ENCODE measurements at regions not wholly inside any gene's neighbourhood (a gene's known extent, or its start where the extent isn't known, plus 50 kb on each side); places are given as distances from the start of the nearest gene placed in this dataset.
A peak's percentile ranks its signal among the peaks of the same experiment; 100 is the strongest.
"Not testable (repeated sequence)": the region's sequence is repeated elsewhere in the genome, so short reads cannot be mapped to it uniquely, and the experiment has no call there.

DNA sequence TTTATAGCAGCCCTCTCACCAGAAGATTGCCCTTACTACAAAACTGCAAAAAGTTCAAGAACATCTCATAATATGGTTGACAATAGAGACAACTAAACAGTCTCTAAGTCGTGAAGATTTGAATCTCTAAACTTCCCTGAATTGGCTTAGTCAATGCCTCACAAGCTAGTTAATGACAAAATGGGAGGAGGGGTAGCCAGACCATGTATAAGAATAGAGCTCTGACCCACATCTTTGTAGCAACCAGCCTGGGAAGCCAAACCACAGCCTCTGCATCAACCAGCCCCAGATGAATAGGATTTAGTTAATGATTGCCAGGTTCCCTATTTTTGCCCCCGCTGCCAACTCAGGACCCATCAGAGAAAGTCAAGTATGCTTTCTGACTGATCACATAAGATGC lies 1265.9 kb upstream of the PCDH10 start:
- not testable (repeated sequence) for DNase-seq (ENCODE audit: low read depth); H3K4me3 ChIP-seq (ENCODE audit: low read length)

- DNase-seq (ENCODE audit: low read depth) = not testable (repeated sequence)
These were observed 1223.4 kb upstream of the PCDH10 start for GRCh38 chr4:131925662-131926061.

DNA sequence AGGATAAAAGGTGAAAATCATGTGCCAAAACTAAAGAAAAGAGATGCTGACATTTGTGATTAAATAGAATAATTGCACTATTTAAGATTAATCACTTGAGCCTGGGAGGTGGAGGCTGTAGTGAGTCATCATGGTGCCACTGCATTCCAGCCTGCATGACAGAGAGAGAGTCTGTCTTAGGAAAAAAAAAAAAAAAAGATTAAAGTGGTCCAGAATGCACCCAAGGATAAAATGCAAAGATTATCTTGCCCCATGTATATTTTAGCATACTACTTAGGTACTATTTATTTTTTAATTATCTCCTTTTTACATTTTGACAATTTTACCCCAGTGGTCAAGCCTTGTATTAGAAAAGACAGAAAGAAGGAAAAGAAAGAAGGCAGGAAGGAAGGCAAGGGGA lies 1181.4 kb upstream of the PCDH10 start:
- not testable (repeated sequence) for H3K4me3 ChIP-seq (ENCODE audit: low read length)
- peak; percentile 59 for DNase-seq (ENCODE audit: low read depth)

More at GRCh38 chr4:131925662-131926061, 1223.4 kb upstream of the PCDH10 start:
- H3K4me3 ChIP-seq (ENCODE audit: low read length) = not testable (repeated sequence)

- no peak for TF ChIP-seq CTCF (conservative IDR thresholded peaks at IDR 0.05; ENCODE audit: low read depth, low read length)
- H3K4me3 ChIP-seq (ENCODE audit: low read length) = no peak overlapping the region
- no peak for DNase-seq (ENCODE audit: low read depth)
These were observed 1174.4 kb upstream of the PCDH10 start for GRCh38 chr4:131974730-131975129.

GRCh38 chr4:131975276-131976132 lies 1173.6 kb upstream of the PCDH10 start:
- not testable (repeated sequence) for DNase-seq (ENCODE audit: low read depth)
- H3K4me3 ChIP-seq (ENCODE audit: low read length) = peak overlapping the region; percentile 20

- not testable (repeated sequence) for DNase-seq (ENCODE audit: low read depth)
- H3K4me3 ChIP-seq (ENCODE audit: low read length) = peak overlapping the region; percentile 20
These were observed 1172.7 kb upstream of the PCDH10 start for GRCh38 chr4:131976133-131977002.

DNA sequence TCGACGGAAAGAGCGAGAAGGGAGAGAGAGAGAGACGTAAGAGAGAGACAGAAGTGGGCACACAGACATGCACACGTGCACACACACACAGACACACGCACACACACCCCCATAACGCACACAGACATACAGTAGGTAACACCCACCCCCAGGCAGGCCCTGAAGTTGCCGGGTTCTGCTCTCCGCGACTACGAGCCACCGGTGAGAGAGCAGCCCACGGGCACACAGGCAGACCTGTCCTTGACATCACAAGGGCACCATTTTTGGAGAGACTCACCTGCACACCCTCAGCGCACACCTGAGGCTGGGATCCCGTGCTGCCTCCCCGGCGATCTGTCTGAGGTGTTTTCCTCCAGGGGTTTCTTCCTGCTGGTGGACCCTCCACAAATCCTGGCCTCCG lies 1171.0 kb upstream of the PCDH10 start:
- no peak for DNase-seq (ENCODE audit: low read depth)
- no peak for TF ChIP-seq CTCF (conservative IDR thresholded peaks at IDR 0.05; ENCODE audit: low read depth, low read length)
- no peak overlapping the region for H3K4me3 ChIP-seq (ENCODE audit: low read length)

DNA sequence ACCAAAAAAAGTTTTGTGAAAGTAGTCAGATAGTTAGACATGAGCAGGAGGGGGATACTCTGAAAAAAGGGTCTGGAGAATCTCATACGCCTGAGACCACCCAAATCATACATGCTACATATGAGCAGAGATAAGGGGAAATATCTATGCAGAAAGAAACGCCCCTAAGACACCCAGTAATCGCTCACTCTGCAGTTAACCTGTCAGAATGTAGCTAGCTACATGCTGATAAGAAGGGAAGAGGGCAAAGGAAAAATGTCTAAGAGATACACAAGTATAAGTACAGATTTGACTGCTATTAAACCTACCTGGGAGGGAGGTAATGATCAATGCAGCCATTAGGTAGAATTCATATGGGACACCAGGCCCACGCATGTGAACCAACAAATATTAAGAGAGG lies 1159.5 kb upstream of the PCDH10 start:
- DNase-seq (ENCODE audit: low read depth) = no peak
- no peak overlapping the region for H3K4me3 ChIP-seq (ENCODE audit: low read length)
- TF ChIP-seq CTCF (conservative IDR thresholded peaks at IDR 0.05; ENCODE audit: low read depth, low read length) = no peak

DNA sequence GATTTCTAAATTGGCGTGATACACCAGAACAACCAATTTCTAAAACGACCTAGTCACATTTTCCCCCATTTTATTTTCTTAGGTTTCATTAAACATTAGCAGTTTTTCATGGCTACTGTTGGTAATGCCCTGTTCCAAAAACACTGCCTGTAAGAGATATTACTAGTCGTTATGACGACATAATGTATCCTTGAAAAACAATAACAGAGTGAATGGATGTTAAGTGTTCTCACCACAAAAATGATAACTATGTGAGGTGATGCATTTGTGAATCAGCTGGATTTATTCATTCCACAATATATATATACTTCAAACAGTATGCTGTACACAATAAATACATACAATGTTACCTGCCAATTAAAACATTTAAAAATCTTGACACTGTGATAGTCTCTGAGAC lies 1147.6 kb upstream of the PCDH10 start:
- no peak overlapping the region for H3K4me3 ChIP-seq (ENCODE audit: low read length)
- peak; percentile 30 for DNase-seq (ENCODE audit: low read depth)
- TF ChIP-seq CTCF (conservative IDR thresholded peaks at IDR 0.05; ENCODE audit: low read depth, low read length) = no peak

Measured in retinal pigment epithelial cell (primary cell).